GM10847 (cell line): ENCODE measurements at regions not wholly inside any gene's neighbourhood (a gene's known extent, or its start where the extent isn't known, plus 50 kb on each side); places are given as distances from the start of the nearest gene placed in this dataset.

Experiments
- POLR2A ChIP-seq: IDR thresholded peaks from 2 replicates; pipeline ENCODE4 v1.6.1; 2011; ENCODE audit not compliant: insufficient read length; ENCODE audit errors: extremely low read depth

DNA sequence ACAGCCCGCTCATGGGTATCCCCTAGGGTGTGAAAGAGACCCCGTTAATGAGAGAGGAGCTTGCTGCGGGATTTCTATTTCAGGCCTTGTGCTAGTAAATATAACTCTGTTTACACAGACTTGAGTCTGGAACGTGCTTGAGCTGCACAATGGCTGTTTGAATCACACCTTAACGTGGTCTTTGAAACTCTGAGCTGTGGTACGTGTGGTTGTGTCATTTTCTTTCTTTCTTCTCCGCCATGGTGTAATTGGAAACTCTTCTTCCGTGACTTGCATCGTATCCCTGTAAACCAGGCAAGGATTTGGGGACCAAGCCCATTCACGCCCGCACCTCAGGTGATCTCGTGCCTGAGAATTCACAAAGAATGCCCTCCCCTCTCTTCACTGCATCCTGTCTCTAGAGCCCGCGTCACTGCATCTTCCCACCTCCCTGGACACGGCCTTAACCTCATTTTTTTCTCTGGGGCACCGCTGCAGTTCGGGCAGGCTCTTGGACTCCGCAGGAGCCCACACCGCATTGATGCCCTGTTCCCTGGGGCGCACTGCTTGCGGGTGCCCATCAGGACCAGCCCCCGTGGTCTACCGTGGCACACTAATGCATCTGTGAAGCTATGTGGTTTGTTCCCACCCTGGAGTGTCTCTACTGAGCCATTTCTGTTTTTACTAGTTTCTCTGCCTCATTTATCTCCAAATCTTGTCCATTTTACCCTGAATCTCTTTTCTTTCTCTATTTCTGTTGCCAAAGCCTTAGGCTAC, 78.4 kb upstream of the PARP11 start:
- no peak for TF ChIP-seq POLR2A

DNA sequence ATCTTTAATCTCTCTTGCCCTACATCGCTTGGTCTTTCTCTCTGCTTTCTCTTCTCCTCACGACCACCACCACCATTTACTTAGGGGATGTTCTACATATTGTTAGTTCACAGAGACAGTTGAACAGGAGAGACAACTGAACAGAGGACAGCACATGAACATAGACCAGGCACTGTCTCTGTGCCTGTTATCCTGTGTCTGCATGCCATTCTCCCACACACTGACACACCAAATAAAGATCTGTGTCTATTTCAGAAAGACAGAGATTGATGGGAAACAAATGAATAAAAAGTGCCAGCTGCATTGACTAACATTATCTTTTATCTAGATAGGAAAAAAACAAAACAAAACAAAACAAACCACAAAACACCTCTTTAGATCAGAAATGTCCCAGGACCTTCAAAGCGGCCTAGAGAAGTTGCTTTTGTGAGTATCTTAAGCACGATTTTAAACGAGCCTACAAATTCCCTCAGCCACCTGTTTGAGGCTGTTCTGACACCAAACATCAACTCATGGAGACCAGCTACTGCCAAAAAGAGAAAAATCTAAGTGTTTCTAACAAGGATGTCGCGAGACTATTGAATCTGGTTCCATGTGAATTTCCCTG, 77.6 kb upstream of the PARP11 start:
- TF ChIP-seq POLR2A, result no peak

DNA sequence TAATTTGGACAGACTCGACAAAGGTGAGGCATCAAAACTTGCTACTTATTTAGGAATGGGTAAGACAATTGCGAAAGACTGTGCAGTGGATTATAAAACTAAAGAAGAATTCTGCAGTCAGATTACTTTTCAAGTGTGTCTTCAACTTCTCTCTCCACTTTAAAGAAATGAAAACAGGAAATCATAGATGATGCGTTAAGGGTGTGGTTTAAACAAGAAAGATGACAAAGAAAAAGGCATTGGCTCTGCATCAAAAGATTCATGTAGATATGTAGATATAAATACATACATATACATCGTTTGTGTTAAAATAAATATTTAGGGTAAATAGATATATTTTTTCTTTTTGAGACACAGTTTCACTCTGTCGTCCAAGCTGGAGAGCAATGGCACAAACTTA, 74.6 kb upstream of the PARP11 start:
- no peak for TF ChIP-seq POLR2A

DNA sequence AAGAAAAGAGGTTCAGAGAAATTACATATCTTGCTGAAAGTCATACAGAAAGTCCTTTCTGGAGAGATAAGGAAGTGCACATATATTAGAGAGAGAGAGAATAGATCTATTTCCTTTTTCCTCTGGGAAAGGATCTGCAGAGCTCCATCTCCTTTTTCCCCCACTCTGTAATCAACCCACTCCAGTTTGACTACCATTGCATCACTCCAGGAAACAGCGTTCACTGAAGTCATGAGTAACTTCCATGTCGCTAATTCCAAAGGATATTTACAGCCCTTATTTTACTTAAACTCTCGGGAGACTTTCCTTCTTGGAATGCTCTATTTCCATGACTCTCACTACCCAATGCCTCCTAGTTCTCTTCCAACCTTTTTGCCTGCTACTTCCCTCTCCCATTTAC, 72.5 kb upstream of the PARP11 start:
- no peak for TF ChIP-seq POLR2A

DNA sequence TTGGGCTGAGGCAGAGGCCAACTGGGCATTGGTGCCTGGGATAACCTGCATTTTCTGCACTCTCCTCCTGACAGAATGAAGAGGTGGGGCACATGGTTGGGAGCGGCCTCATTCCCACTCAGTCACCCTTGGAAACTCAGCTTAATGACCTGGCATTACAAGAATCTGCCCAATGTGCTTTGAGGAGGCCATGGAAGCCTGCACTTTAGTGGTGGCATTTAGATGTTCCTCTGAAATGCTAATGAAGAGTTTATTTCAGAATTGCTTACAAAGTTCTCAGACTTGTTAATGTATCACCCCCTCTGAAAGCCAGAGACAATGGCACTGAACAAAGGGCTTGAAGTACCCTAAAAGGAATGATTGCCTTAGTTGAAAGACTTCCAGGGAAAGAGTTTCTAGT, 71.4 kb upstream of the PARP11 start:
- no peak for TF ChIP-seq POLR2A

DNA sequence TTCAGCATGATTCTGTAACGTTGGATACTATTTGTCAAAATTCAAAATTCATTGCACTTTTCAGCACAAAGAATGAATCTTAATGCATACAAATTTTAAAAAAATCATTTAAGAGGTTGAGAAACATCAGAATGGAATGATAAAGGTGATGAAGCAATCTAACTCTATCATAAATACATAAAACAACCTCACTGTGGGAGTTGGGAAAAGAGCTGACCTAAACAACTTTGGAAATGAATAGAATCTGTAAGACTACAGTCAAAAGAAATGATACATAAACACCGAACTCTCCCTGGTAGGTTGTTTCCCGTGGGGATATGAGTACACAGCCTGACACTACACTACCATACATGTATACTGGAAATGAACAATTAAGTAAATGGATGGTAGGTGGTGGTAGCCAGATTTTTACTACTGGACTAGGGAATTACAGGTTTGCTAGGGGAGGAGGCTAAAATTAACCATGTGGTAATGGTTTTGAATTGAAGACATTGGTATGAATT, 64.9 kb upstream of the PARP11 start:
- TF ChIP-seq POLR2A, result no peak

DNA sequence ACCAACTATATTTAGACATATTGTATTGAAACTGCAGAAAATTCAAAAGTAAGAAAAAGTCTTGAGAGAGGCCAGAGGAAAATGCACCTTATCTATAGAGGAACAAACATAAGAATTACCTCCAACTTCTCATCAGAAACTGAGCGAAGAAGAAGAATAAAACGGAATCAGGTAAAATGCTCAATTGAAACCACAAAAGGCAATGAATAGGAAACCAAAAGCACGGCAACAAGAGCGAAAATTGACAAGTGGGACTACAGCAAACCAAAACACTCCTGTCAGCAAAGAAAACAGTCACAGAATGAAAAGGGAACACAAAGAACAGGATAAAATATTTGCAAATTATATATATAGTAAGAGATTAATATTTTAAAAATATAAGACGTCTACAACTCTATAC, 61.9 kb upstream of the PARP11 start:
- no peak for TF ChIP-seq POLR2A

DNA sequence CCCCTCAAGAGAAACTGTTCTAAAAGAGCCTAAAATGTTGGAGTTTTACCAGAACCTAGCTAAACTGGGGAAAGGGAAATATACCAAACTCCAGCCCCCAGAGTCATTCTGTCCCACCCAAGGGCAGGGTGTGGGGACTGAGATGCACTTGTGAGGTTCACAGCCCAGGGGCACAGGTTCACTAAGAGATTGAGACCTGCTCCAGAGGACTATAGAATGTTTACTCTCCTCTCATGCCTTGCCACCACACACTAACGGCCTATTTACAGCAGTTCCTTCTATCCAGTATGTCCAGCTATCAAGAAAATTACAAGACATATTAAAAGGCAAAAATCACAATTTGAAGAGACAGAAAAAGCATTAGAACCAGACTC, 60.6 kb upstream of the PARP11 start:
- no peak for TF ChIP-seq POLR2A

DNA sequence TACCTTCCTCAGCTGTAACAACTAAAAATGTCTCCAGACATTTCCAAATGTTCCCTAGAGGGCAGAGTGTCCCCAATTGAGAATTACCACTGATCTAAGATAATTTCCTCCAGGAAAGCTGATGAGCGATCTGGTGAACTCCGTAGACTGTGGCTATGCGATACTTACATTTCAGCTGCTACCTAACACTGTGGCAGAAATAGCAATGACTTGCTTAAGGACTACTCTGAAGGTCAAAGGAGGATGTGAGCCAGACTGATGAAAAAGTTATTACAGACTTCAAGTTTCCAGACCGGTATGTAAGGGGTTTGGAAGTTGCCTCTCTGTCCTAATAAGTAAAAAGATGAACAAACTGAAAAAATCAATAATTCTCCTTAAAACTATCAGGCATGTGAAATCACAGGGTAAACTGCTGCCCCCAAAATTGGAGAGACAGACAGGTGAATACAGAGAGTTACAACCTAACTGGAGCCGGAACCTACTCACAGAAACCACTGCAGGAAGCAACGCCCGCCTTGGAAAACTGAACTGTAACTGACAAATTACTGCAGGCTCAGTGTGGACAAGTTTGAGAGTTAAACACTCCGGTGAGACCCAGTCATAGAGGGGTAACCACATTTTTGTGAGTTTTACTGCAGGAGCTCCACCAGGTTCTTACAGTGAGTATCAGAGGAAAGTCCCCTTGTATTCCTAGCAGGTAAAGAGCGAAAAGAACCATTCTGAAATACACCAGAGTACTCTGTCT, 60.0 kb upstream of the PARP11 start:
- TF ChIP-seq POLR2A, result no peak

DNA sequence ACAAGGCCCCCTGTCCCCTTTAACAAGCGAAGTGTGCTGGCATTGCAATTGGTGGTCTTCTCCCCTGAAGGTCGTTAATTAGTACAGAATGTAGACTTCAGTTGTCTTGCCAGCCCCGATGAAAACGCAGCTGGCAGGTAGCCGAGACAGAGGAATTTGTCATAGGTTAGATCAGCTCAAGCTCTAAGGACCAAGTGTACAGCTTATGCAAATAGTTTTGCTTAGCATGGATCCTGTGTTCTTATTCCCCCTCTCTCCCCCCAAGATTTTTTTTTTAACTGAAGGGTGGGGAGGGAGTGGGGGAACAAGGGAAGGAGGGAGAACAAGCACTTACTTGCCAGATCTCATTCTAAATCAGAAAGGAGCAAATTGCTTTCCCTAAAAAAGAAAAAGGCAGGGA, 58.6 kb upstream of the PARP11 start:
- TF ChIP-seq POLR2A, result no peak

DNA sequence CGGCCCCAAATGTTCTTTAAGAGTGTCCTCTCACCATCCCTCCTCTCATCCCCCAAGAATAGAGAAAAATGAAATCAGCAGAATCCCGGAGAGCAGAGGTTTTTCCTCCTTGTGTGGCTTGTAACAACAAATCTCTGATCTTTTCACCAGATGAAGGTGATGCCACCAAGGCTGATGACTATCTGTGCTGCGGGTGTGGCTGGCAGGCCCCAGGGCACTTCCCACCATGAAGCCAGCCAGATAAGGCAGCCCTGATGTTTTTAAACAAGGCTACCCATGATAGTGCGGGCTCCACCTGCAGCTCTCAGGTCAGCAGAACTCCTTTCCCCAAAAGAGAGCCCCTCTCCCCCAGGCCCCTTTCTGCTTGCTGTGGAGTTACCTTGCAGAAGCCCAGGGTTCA, 58.0 kb upstream of the PARP11 start:
- no peak for TF ChIP-seq POLR2A

DNA sequence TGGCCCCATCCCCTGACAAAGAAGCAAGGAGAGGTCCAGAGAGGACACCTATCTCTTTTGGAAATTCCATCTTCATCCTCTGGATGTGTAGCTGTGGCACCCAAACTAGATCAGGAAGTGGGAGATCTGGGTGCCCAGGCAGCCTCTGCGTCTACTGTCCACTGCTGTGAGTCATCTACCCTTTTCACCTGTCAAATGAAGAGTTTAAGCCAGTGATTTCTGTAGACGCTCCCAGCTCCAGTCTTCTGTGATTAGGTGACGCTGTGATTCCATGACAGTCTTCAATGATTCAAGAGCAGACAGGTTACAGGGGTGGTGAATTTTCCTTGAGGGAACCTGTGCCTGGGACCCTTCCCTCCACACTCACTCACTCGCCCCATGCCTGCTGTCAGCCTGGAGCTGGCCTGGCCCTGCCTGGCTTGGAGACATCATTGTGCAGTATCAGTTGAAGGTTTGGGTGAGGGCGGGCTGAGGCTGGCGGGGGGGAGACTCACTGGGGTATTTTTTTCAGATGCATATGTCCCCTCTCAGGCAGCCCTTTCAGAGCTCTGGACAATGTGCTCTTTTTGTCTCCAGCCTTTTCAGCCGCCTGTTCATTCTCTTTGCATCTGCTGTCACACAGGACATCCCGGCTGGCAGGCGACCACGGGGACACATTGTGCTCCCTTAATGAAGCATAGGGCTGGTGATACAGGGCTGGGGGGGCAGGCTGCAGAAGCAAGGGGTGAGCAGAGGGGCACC, 56.8 kb upstream of the PARP11 start:
- TF ChIP-seq POLR2A, result no peak

DNA sequence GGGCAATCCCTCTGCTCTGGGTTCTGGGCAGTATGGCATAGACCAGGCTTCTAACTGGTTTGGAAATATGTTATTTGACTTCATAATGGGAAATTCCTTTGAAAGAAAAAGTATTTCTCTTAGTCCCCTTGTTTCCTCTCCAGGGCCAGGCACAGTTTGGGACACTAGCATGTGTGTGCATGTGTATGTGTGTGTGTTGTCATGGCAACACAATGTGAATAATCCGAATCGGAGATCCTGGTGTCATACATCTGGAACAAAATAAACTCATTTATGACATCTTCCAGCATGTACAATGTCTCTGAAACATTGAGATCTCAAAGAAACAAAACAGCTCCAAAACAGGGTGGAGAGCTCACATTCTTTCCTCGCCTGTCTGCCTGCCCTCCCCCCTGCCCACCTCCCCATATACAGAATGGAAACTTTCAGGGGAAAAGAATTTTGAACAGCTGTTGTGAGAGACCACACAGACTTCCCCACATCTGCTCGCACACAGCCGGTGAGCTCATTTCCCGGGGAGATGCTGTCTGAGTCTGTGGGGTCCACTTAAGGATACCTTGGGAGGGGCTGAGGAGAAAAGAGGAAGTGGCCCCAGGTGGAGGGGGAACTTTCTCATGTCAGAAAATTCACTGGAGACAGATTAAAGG, 55.5 kb upstream of the PARP11 start:
- no peak for TF ChIP-seq POLR2A

DNA sequence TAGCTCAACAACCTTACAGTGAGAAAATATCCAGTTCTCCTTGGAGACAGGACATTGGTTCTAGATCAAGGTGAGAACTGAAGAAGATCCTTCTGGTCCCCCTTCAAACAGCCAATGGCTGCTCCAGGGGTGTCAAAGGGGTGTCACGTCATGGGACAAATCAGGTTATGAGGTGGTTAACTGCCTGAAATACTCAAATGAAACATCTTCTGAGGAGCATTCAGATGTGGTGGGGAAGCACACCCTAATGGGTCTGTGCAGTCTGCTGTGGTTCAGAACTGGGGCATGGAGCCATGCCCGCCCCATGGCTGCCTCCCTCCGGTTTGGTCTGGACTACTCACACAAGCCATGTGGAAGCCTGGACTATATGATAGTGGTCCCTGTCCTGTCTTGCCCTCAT, 52.4 kb upstream of the PARP11 start:
- TF ChIP-seq POLR2A, result no peak

DNA sequence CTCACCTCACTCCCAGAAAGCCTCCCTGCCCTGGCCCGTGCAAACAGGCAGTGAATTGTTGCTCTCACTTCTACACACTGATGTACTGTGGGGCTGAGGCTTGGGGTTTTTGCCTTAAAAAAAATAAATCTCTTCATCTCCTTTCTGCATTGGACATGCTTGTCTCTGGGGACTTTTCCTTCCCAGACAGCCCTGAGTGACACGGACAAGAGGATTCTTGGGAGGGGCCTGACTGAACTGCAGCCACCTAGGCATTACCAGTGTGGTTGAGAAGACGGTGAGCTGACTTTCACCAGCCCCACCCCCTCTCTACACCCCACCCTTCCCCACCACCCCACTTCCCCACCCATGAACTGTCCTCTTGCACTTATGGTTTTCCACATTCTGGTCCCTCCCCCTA, 51.6 kb upstream of the PARP11 start:
- no peak for TF ChIP-seq POLR2A
